Karpas-422 (cell line): ENCODE measurements at regions not wholly inside any gene's neighbourhood (a gene's known extent, or its start where the extent isn't known, plus 50 kb on each side); places are given as distances from the start of the nearest gene placed in this dataset.

Source experiments
- DNase-seq: peaks from one replicate; pipeline ENCODE4 v3.0.0-alpha.2; 2015
- H2AFZ ChIP-seq: fragments of 200-600 bp; sonication (generic); 2 replicates; pipeline ENCODE4 v1.6.1; 2014; ENCODE audit warnings: antibody characterized with exemption, low read length, mixed read lengths
- H3K27ac ChIP-seq: fragments of 200-600 bp; sonication (generic); 2 replicates; pipeline ENCODE4 v1.5.1; 2014; ENCODE audit warnings: mild to moderate bottlenecking, low read length, moderate library complexity
- H3K27me3 ChIP-seq: fragments of 200-600 bp; sonication (generic); 2 replicates; pipeline ENCODE4 v1.6.1; 2014; ENCODE audit warnings: low read length, mixed read lengths
- H3K36me3 ChIP-seq: fragments of 200-600 bp; sonication (generic); 2 replicates; pipeline ENCODE4 v1.6.1; 2014; ENCODE audit warnings: low read length, mixed read lengths; ENCODE audit not compliant: insufficient read depth
- H3K4me1 ChIP-seq: fragments of 200-600 bp; sonication (generic); 2 replicates; pipeline ENCODE4 v1.6.1; 2014; ENCODE audit warnings: mild to moderate bottlenecking, low read length, mixed read lengths
- H3K4me2 ChIP-seq: fragments of 200-600 bp; sonication (generic); 2 replicates; pipeline ENCODE4 v1.6.1; 2014; ENCODE audit warnings: low read length, low read depth, mild to moderate bottlenecking; ENCODE audit not compliant: poor library complexity, severe bottlenecking
- H3K4me3 ChIP-seq: fragments of 200-600 bp; sonication (generic); 2 replicates; pipeline ENCODE4 v1.5.1; 2014; ENCODE audit warnings: mild to moderate bottlenecking, antibody characterized with exemption, low read length, mixed read lengths
- H3K79me2 ChIP-seq: fragments of 200-600 bp; sonication (generic); 2 replicates; pipeline ENCODE4 v1.6.1; 2014; ENCODE audit warnings: mild to moderate bottlenecking, low read length, mixed read lengths
- H3K9ac ChIP-seq: fragments of 200-600 bp; sonication (generic); 2 replicates; pipeline ENCODE4 v1.6.0; 2014; ENCODE audit warnings: low read length
- H3K9me2 ChIP-seq: fragments of 200-600 bp; sonication (generic), shearing (Covaris generic); replicated peaks from 2 replicates; pipeline ENCODE4 v1.6.0; 2014; ENCODE audit warnings: mild to moderate bottlenecking, low read length, moderate library complexity; ENCODE audit not compliant: insufficient read depth
- H3K9me3 ChIP-seq: fragments of 300-700, 200-600 bp; sonication (generic); 2 replicates; pipeline ENCODE4 v1.6.1; 2014; ENCODE audit warnings: low read length, mixed read lengths
- H4K20me1 ChIP-seq: fragments of 200-600 bp; sonication (generic); 2 replicates; pipeline ENCODE4 v1.6.1; 2014; ENCODE audit warnings: mild to moderate bottlenecking, antibody characterized with exemption, low read length, low read depth; ENCODE audit not compliant: insufficient read depth

GRCh38 chr4:26039639-26040359, 125.8 kb downstream of the SMIM20 start:
- Histone ChIP-seq H3K79me2 (no peaks in the 10 kb centered on the region), H4K20me1 (no peaks in the 10 kb centered on the region), H3K4me2 (no peak overlapping the region), H3K9me2 (no peaks in the 10 kb centered on the region), H3K27ac (no peak overlapping the region), H3K36me3 (no peaks in the 10 kb centered on the region), H3K4me1 (no peaks in the 10 kb centered on the region), H3K9ac (no peak overlapping the region), H3K4me3 (no peak overlapping the region), H3K27me3 (no peaks in the 10 kb centered on the region), H3K9me3 (no peaks in the 10 kb centered on the region), H2AFZ (no peak overlapping the region)
- no peak for DNase-seq

- no peak overlapping the region for H3K9ac ChIP-seq
- H3K27me3 ChIP-seq: no peaks in the 10 kb centered on the region
- no peaks in the 10 kb centered on the region for H3K9me3 ChIP-seq
- no peaks in the 10 kb centered on the region for H4K20me1 ChIP-seq
- H3K79me2 ChIP-seq: no peaks in the 10 kb centered on the region
- H3K4me1 ChIP-seq: no peaks in the 10 kb centered on the region
- no peak overlapping the region for H3K27ac ChIP-seq
- no peaks in the 10 kb centered on the region for H3K36me3 ChIP-seq
- no peaks in the 10 kb centered on the region for H3K9me2 ChIP-seq
- DNase-seq: no peak
- no peak overlapping the region for H3K4me3 ChIP-seq
- H3K4me2 ChIP-seq: no peak overlapping the region
- H2AFZ ChIP-seq: no peak overlapping the region
Observed at GRCh38 chr4:26044524-26044923, 130.5 kb downstream of the SMIM20 start.

GRCh38 chr4:26044983-26045382, 131.0 kb downstream of the SMIM20 start:
- H3K9ac ChIP-seq: no peak overlapping the region
- no peaks in the 10 kb centered on the region for H3K36me3 ChIP-seq
- no peaks in the 10 kb centered on the region for H3K79me2 ChIP-seq
- no peaks in the 10 kb centered on the region for H3K9me2 ChIP-seq
- H3K27ac ChIP-seq: no peak overlapping the region
- H3K4me1 ChIP-seq: no peaks in the 10 kb centered on the region
- H3K27me3 ChIP-seq: no peaks in the 10 kb centered on the region
- no peaks in the 10 kb centered on the region for H3K9me3 ChIP-seq
- no peaks in the 10 kb centered on the region for H4K20me1 ChIP-seq
- H3K4me3 ChIP-seq: no peak overlapping the region
- DNase-seq: no peak
- no peak overlapping the region for H2AFZ ChIP-seq
- H3K4me2 ChIP-seq: no peak overlapping the region

- Histone ChIP-seq H3K27me3 (no peaks in the 10 kb centered on the region), H3K27ac (no peak overlapping the region), H4K20me1 (no peaks in the 10 kb centered on the region), H3K79me2 (no peaks in the 10 kb centered on the region), H3K36me3 (no peaks in the 10 kb centered on the region), H3K9me3 (no peaks in the 10 kb centered on the region), H3K4me3 (no peak overlapping the region), H2AFZ (no peak overlapping the region), H3K4me1 (no peaks in the 10 kb centered on the region; the same call in 1 of the 2 replicates), H3K4me2 (no peak overlapping the region), H3K9me2 (no peaks in the 10 kb centered on the region), H3K9ac (no peak overlapping the region)
- DNase-seq: no peak
Observed at GRCh38 chr4:26047795-26048194, 133.8 kb downstream of the SMIM20 start.

- H3K9me2 ChIP-seq: no peaks in the 10 kb centered on the region
- DNase-seq: no peak
- no peak overlapping the region for H3K27ac ChIP-seq
- H3K4me2 ChIP-seq: no peak overlapping the region
- H3K79me2 ChIP-seq: no peaks in the 10 kb centered on the region
- no peaks in the 10 kb centered on the region for H4K20me1 ChIP-seq
- H3K27me3 ChIP-seq: no peaks in the 10 kb centered on the region
- H3K4me3 ChIP-seq: no peak overlapping the region
- no peak overlapping the region for H2AFZ ChIP-seq
- H3K9ac ChIP-seq: no peak overlapping the region
- no peaks in the 10 kb centered on the region for H3K9me3 ChIP-seq
- no peaks in the 10 kb centered on the region for H3K36me3 ChIP-seq
- no peaks in the 10 kb centered on the region; the same call in 1 of the 2 replicates for H3K4me1 ChIP-seq
Observed at GRCh38 chr4:26048378-26048882, 134.4 kb downstream of the SMIM20 start.

GRCh38 chr4:26048950-26049349, 134.9 kb downstream of the SMIM20 start:
- Histone ChIP-seq H2AFZ (no peak overlapping the region), H3K9me3 (no peaks in the 10 kb centered on the region), H4K20me1 (no peaks in the 10 kb centered on the region), H3K4me2 (no peak overlapping the region), H3K4me1 (no peaks in the 10 kb centered on the region; the same call in 1 of the 2 replicates), H3K79me2 (no peaks in the 10 kb centered on the region), H3K27ac (no peak overlapping the region), H3K9me2 (no peaks in the 10 kb centered on the region), H3K27me3 (no peaks in the 10 kb centered on the region), H3K4me3 (no peak overlapping the region), H3K36me3 (no peaks in the 10 kb centered on the region), H3K9ac (no peak overlapping the region)
- no peak for DNase-seq

- no peak overlapping the region for H3K4me2 ChIP-seq
- H3K9me2 ChIP-seq: no peaks in the 10 kb centered on the region
- H3K4me1 ChIP-seq: no peaks in the 10 kb centered on the region; the same call in 1 of the 2 replicates
- H2AFZ ChIP-seq: no peak overlapping the region
- H3K4me3 ChIP-seq: no peak overlapping the region
- H3K9ac ChIP-seq: no peak overlapping the region
- no peak overlapping the region for H3K27ac ChIP-seq
- no peaks in the 10 kb centered on the region for H3K27me3 ChIP-seq
- H3K36me3 ChIP-seq: no peaks in the 10 kb centered on the region
- no peak for DNase-seq
- no peaks in the 10 kb centered on the region for H4K20me1 ChIP-seq
- H3K79me2 ChIP-seq: no peaks in the 10 kb centered on the region
- no peaks in the 10 kb centered on the region for H3K9me3 ChIP-seq
Observed at GRCh38 chr4:26049447-26049846, 135.4 kb downstream of the SMIM20 start.

- no peak overlapping the region for H3K9ac ChIP-seq
Observed at GRCh38 chr4:26050212-26050643, 136.2 kb downstream of the SMIM20 start.

More at GRCh38 chr4:26050212-26050643, 136.2 kb downstream of the SMIM20 start:
- Histone ChIP-seq H3K9me3 (no peaks in the 10 kb centered on the region), H3K4me2 (no peak overlapping the region), H3K9me2 (no peaks in the 10 kb centered on the region), H3K27me3 (no peaks in the 10 kb centered on the region), H3K4me3 (no peak overlapping the region), H3K27ac (no peak overlapping the region), H3K4me1 (no peaks in the 10 kb centered on the region; the same call in 1 of the 2 replicates), H3K79me2 (no peaks in the 10 kb centered on the region), H4K20me1 (no peaks in the 10 kb centered on the region), H3K36me3 (no peaks in the 10 kb centered on the region), H2AFZ (no peak overlapping the region)
- no peak for DNase-seq
